DND-41 (cell line): ENCODE measurements at regions not wholly inside any gene's neighbourhood (a gene's known extent, or its start where the extent isn't known, plus 50 kb on each side); places are given as distances from the start of the nearest gene placed in this dataset.

Source experiments
- ATAC-seq: fragments of 200-7000 bp; cut with Tn5 transposase; 3 replicates; pipeline ENCODE4 v1.9.1; 2021; ENCODE audit warnings: low read depth; ENCODE audit not compliant: insufficient read depth
- DNase-seq: peaks from one replicate; pipeline ENCODE4 v3.0.0-alpha.2; 2020
- H2AFZ ChIP-seq: 2 replicates; pipeline ENCODE4 v1.6.0; 2012; ENCODE audit warnings: low read depth, low read length
- H3K27ac ChIP-seq: 2 replicates; pipeline ENCODE4 v1.5.1; 2012; ENCODE audit warnings: low read length, inconsistent platforms
- H3K27me3 ChIP-seq: fragments of 200-600 bp; sonication (generic); 2 replicates; pipeline ENCODE4 v1.6.0; 2012; ENCODE audit warnings: low read length, mild to moderate bottlenecking, inconsistent platforms; ENCODE audit not compliant: insufficient read depth, poor library complexity
- H3K36me3 ChIP-seq: 2 replicates; pipeline ENCODE4 v1.5.1; 2012; ENCODE audit warnings: low read length, inconsistent platforms; ENCODE audit not compliant: insufficient read depth
- H3K4me1 ChIP-seq: 2 replicates; pipeline ENCODE4 v1.5.1; 2012; ENCODE audit warnings: mild to moderate bottlenecking, low read length; ENCODE audit not compliant: insufficient read depth
- H3K4me2 ChIP-seq: 2 replicates; pipeline ENCODE4 v1.6.0; 2012; ENCODE audit warnings: mild to moderate bottlenecking, moderate library complexity, low read length, inconsistent platforms; ENCODE audit not compliant: insufficient read depth
- H3K4me3 ChIP-seq, 2 experiments: fragments of 200-600 bp in 1 of 2; shearing (Covaris generic) in 1 of 2; 2 replicates each; pipeline ENCODE4 v1.5.1; 2012 to 2016; ENCODE audit warnings: inconsistent platforms in 2 of 2, low read length in 2 of 2, mild to moderate bottlenecking in 2 of 2, low read depth in 1 of 2, moderate library complexity in 1 of 2
- H3K79me2 ChIP-seq: 2 replicates; pipeline ENCODE4 v1.6.0; 2012; ENCODE audit warnings: low read length, inconsistent platforms; ENCODE audit not compliant: insufficient read depth
- H3K9ac ChIP-seq: 2 replicates; pipeline ENCODE4 v1.6.0; 2012; ENCODE audit warnings: low read depth, mild to moderate bottlenecking, inconsistent platforms, low read length, moderate library complexity
- H3K9me3 ChIP-seq: 2 replicates; pipeline ENCODE4 v1.5.1; 2012; ENCODE audit warnings: low read length, moderate library complexity, mild to moderate bottlenecking, inconsistent platforms; ENCODE audit not compliant: insufficient read depth, severe bottlenecking
- H4K20me1 ChIP-seq: 2 replicates; pipeline ENCODE4 v1.6.0; 2012; ENCODE audit warnings: low read length; ENCODE audit not compliant: insufficient read depth
- EZH2 ChIP-seq: IDR thresholded peaks from 3 replicates; pipeline ENCODE4 v1.6.1; 2012; ENCODE audit warnings: borderline replicate concordance, low read depth, mild to moderate bottlenecking, moderate library complexity, low read length, inconsistent platforms; ENCODE audit not compliant: severe bottlenecking
- TF ChIP-seq, protein P1 (sequence below): IDR thresholded peaks from 2 replicates; pipeline ENCODE4 v1.5.1; 2012; ENCODE audit warnings: borderline replicate concordance, low read length, moderate library complexity, mild to moderate bottlenecking; ENCODE audit not compliant: poor library complexity, severe bottlenecking; ENCODE audit errors: extremely low read depth

DNA sequence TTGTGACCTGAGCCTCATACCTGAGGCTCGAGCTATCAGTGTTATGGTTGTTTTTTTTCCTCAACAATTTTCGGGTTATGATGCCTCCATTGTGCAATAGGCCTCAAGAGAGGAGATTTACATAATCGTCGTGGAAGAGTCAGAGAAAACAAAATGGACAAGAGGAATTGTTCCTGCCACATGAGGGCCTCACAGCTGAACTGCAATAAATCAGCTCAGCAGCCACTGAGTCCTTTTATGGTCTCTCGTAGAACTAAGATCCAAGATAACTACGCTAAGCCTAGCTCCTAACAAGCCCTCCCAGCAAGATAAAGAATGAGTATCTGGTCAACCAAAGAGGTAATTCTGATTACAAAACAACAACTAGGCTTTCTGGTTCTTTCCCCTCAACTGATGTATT is 336.8 kb downstream of the WDR11 start:
- H4K20me1 ChIP-seq = no peaks in the 10 kb centered on the region
- H3K4me2 ChIP-seq = no peak overlapping the region
- H2AFZ ChIP-seq = no peak overlapping the region
- H3K27ac ChIP-seq = no peak overlapping the region
- DNase-seq = no peak
- no peak overlapping the region for H3K4me3 ChIP-seq
- no peaks in the 10 kb centered on the region for H3K9me3 ChIP-seq
- no peaks in the 10 kb centered on the region for H3K4me1 ChIP-seq
- H3K79me2 ChIP-seq = no peaks in the 10 kb centered on the region
- no peak overlapping the region for H3K9ac ChIP-seq
- no peak for TF ChIP-seq EZH2
- TF ChIP-seq, protein P1, sequence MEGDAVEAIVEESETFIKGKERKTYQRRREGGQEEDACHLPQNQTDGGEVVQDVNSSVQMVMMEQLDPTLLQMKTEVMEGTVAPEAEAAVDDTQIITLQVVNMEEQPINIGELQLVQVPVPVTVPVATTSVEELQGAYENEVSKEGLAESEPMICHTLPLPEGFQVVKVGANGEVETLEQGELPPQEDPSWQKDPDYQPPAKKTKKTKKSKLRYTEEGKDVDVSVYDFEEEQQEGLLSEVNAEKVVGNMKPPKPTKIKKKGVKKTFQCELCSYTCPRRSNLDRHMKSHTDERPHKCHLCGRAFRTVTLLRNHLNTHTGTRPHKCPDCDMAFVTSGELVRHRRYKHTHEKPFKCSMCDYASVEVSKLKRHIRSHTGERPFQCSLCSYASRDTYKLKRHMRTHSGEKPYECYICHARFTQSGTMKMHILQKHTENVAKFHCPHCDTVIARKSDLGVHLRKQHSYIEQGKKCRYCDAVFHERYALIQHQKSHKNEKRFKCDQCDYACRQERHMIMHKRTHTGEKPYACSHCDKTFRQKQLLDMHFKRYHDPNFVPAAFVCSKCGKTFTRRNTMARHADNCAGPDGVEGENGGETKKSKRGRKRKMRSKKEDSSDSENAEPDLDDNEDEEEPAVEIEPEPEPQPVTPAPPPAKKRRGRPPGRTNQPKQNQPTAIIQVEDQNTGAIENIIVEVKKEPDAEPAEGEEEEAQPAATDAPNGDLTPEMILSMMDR = no peak
- peaks cover 6% of the 10 kb centered on the region for H3K27me3 ChIP-seq
- ATAC-seq = no peak
- no peaks in the 10 kb centered on the region for H3K36me3 ChIP-seq

DNA sequence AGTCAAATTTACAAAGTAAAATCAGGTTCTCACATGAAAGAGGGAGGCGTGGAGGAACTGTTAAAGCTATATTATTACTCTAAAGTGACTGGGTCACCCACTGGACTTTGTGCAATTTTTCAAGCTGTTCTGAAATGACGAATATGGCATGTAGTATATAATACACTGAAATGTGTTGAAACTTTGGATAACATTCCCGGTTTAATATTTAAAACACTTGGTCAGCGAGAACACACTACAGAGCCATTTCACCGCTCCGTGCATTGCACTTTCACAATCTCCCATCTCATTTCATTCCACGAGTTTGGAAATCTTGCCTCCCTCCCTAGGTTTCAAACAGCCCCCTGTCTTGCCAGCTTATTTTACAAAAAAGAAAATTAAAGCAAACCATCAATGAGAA is 337.9 kb downstream of the WDR11 start:
- Histone ChIP-seq H4K20me1 (no peaks in the 10 kb centered on the region), H3K9ac (no peak overlapping the region), H3K9me3 (no peaks in the 10 kb centered on the region), H3K27ac (no peak overlapping the region), H3K27me3 (peaks cover 6% of the 10 kb centered on the region), H2AFZ (no peak overlapping the region), H3K4me1 (no peaks in the 10 kb centered on the region), H3K79me2 (no peaks in the 10 kb centered on the region), H3K4me2 (no peak overlapping the region), H3K4me3 (no peak overlapping the region), H3K36me3 (no peaks in the 10 kb centered on the region)
- no peak for ATAC-seq
- TF ChIP-seq EZH2 = no peak
- TF ChIP-seq, protein P1 = no peak
- DNase-seq = no peak

DNA sequence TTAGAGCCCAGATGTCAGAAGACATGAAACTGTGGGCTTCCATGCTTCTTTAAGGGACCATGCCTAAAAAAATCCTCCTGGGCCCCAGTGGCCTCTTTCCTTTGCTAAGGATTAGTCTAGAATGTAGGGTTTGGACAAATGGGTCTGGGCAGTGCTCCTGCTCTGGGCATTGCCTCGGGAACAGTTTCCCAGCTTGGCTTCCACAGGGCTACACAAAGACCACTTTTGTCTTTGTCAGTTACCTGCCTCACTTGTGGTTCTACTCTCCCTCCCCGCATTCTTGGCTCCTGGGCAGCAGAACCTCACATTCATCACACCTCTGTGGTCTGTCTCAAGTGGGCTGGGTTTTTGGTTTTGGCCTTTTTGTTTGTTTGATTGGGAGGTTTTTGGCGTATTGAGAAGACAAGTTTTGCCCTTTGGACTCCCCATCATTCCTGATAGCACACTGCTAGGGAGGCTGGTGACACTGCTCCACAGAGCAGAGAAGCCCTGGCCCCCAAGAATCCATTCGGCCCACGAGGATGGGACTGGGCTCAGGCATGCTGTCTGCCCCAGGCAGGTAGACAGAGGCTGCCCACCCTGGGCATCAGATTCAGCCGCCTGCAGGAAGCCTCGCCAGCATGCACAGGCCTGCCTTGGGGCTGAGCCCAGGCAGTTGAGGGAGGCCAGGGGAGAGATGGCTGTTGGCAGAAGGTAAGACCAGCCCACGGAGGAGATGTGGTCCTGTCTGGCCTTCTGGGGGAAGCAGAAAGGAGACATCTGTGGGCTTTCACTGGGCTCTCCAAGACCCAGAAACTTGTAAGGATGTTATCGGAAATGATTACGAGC is 343.7 kb downstream of the WDR11 start:
- H3K4me1 ChIP-seq = no peaks in the 10 kb centered on the region
- no peaks in the 10 kb centered on the region for H4K20me1 ChIP-seq
- no peak overlapping the region for H3K4me2 ChIP-seq
- no peak overlapping the region for H3K4me3 ChIP-seq
- no peak overlapping the region for H2AFZ ChIP-seq
- no peaks in the 10 kb centered on the region for H3K9me3 ChIP-seq
- no peak for ATAC-seq
- H3K9ac ChIP-seq = no peak overlapping the region
- no peaks in the 10 kb centered on the region for H3K36me3 ChIP-seq
- no peaks in the 10 kb centered on the region for H3K27me3 ChIP-seq
- H3K27ac ChIP-seq = no peak overlapping the region
- DNase-seq = no peak
- TF ChIP-seq, protein P1 = no peak
- no peak for TF ChIP-seq EZH2
- H3K79me2 ChIP-seq = no peaks in the 10 kb centered on the region

DNA sequence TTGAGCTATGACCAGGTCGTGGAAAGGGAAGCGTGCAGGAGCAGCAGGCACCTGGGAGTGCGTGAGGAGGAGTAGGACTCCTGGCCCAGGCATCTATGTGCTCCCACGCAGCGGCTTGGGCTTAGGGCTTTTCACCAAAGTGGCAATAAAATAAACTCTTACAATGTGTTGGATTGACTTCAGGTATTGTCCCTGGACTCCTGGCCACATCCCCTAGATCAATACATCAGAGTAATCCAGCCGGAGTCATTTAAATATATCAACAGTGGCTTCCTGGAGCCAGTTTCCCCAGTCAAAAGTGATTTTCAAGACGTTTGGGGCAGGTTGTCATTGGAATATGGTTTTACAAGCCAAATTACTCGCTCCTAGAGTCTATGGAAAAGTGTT is 344.4 kb downstream of the WDR11 start:
- H3K4me3 ChIP-seq = no peak overlapping the region
- no peaks in the 10 kb centered on the region for H3K27me3 ChIP-seq
- no peaks in the 10 kb centered on the region for H4K20me1 ChIP-seq
- no peak for ATAC-seq
- no peaks in the 10 kb centered on the region for H3K79me2 ChIP-seq
- no peak overlapping the region for H2AFZ ChIP-seq
- H3K9ac ChIP-seq = no peak overlapping the region
- no peak overlapping the region for H3K4me2 ChIP-seq
- no peak for DNase-seq
- H3K4me1 ChIP-seq = no peaks in the 10 kb centered on the region
- no peak overlapping the region for H3K27ac ChIP-seq
- H3K9me3 ChIP-seq = no peaks in the 10 kb centered on the region
- H3K36me3 ChIP-seq = no peaks in the 10 kb centered on the region
- TF ChIP-seq, protein P1 = no peak
- TF ChIP-seq EZH2 = no peak
